CD4-positive, alpha-beta T cell treated with Interferon gamma for 1 hour (primary cell): ENCODE measurements at regions not wholly inside any gene's neighbourhood (a gene's known extent, or its start where the extent isn't known, plus 50 kb on each side); places are given as distances from the start of the nearest gene placed in this dataset.
"Not testable (repeated sequence)": the region's sequence is repeated elsewhere in the genome, so short reads cannot be mapped to it uniquely, and the experiment has no call there.

Source experiments
- DNase-seq: peaks from one replicate; pipeline ENCODE4 v3.0.0-alpha.2; 2020

DNA sequence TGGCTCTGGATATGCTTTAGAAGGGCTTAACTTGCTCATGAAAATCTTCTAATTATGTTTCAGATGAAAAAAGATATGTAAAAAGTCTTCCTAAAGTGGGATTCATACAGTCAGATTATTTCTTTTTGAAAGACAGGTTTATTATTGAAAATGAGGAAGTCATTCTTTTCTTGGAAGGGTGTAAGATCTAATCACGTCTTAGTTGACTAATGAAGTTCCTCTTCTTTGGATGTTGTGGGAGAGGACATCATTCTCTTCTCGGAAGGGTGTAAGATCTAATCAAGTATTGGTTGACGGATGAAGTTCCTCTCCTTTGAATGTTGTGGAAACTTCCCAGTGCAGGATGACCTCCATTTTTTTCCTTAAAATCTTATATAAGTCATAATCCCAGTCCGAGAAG lies 74.9 kb downstream of the ALG10 start:
- no peak for DNase-seq

DNA sequence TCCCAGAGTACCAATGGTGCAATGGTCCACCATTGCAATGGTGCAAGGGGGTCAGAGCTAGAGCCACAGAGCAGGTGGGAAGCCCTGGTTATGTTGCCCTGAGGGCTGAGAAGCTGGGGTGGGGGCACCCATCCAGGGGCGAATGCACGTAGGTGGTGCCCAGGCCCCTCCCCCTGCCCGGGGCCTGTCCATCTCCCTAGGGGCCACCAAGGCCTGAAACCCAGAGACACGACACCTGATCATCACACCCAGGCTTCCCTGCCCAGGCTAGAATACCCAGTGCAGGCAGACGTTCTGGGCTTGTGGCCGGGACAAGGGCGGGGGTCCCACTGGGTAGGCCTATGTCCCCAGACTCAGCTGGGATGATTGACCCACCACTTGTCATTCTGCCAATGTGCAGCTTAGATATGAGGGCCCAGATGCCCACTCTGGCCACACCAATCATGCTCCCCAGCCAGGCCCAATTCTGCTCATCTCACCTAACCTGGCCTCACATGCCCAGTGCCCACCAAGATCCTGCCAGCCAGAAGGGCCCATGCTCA lies 83.2 kb downstream of the ALG10 start:
- no peak for DNase-seq

DNA sequence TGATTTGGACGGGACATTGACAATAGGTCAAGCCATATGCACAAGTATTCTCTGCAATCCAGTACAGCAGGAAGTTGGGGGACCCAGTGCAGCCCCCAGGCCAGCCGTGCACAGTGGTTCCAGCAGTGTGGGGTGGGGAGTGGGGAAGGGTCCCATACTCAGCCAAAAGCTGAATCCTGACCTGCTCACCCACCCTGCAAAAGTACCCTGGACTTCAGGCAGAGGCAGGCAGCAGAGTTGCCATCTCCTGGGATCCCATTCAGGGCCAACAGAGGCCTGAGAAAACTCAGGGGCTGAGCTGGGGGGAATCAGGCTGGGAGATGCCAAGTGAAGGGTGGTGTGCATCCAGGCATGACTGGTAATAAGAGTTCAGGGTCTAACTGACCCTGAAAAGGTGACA lies 83.9 kb downstream of the ALG10 start:
- no peak for DNase-seq

DNA sequence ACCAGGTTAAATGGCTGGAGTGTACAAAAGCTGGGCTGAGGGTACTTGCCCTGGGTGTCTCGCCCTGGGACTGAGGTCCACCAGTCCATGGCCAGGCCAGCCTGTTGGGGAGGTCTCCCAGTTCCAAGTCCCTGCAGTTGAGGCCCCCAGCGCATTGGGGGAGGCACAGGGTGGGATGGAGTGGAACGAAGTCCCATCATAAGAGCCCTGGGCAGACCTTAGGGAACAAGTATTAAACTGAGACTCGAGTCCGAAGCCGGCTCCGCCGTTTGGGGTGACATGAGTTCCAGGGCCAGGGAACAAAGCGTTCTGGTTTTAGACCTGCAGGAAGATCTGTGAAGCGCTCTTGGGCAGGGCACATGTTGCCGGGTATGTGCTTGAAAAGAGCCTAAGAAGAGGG lies 84.7 kb downstream of the ALG10 start:
- DNase-seq, result no peak

DNA sequence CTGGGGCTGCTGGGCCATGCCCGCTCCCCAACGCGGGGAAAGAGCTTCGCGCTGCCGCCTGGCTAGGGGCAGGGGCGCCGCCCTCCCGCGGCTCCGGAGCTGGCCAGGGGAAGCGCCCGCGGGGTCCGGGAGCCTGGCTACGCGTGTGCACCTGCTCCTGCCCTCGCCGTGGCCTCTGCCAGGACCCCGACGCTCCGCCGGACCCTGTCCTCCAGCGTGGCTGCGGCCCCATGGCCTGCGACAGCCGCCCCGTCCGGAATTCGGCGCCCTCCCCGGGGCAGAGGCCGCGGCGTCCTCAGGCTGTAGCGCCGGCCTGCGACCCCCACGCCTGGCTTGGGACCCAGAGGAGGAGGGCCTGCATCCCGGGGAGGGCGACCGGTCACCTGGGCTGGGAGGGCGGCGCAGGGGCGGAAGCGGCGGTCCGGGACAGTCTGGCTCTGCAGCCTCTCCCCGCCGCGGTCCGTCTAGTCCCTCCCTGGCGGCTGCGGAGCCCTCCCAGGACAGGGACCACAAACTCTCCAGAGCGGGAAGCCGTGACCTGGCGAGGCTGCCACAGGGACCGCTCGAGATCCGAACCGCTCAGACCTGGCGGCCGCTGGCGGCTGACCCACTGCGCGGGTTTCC lies 85.6 kb downstream of the ALG10 start:
- DNase-seq, result no peak

DNA sequence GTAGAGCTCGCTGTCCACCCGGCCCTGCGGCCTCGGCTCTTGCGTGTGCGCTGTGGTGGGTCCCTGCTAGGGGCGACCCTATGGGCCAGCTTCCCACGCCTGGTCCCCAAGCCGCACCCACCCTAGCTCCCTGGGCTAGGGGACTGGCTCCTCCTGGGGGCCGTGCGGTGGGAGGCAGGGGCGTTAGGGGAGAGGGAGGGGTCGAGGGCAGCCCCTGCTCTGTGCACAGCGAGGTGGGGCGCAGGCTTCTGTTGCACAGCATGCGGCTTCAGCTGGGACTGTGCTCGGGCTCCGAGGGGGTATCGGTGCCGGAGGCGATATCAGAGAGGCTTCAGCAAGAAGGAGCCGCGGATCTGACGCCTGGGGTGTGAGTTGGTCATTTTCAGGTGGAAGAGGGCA lies 86.1 kb downstream of the ALG10 start:
- no peak for DNase-seq

DNA sequence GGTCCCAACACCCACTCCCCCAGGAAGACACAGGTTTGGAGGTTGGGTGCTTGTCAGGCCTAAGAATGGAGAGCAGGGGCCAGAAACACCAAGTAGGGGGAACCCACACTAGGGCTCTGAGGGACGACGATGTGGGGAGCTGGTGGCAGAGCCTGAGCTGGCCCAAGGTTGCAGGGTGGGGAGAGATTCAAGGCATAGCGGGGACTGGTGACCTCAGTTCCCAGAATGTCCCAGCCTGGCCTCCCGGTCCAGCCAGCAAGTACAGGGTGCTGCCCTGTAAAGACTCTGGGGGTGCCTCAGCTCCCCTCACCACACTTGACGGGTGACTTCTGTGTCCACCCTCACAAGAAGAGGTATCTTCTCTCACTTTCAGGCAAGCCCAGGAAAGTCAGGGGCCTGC lies 86.7 kb downstream of the ALG10 start:
- no peak for DNase-seq

DNA sequence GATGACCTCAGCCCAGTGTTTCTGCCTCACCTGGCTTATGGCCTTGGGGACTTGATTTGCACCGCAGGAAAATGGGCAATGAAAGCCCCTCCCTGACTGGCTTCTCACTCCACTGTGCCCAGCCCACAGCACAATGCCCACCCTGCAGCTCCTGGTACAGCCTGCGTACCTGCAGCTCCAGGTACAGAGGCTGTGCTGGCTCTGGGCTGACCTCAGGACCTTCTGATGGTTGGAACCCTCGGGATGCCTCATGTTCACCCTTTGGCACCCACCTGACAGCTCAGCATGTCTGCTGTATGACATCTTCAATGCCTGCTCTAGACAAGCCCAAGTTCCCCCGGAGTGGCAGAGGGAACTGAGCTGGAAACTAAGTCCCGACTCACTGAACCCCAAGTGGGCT lies 87.1 kb downstream of the ALG10 start:
- DNase-seq, result no peak

DNA sequence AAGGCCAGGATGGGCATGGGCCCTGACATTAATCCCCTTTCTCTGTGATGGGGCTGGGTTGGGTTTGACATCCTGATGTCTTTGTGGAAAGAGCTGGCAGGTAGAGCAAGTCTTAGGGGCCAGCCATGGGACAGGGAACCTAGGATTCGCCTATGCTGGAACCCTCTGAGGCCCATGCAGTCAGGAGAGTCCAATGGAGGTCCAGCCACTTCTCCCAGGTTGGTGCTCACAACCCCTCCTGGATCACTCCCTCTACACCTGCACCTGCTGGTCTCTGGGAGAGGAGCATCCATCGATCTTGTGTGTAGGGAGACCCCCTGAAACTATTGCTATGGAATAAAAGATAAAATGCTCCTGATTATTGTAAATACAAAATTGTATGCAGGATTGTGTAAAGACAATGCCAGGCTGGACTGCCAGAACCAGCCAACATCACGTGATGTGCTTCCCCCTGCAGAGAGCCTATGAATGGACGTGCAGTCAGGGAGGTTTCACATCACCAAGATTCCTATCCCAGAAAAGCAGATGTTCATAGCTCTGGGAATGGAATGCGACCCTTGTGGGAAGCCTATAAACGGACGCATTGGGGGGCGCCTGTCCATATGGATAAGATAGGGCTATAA lies 87.7 kb downstream of the ALG10 start:
- not testable (repeated sequence) for DNase-seq

DNA sequence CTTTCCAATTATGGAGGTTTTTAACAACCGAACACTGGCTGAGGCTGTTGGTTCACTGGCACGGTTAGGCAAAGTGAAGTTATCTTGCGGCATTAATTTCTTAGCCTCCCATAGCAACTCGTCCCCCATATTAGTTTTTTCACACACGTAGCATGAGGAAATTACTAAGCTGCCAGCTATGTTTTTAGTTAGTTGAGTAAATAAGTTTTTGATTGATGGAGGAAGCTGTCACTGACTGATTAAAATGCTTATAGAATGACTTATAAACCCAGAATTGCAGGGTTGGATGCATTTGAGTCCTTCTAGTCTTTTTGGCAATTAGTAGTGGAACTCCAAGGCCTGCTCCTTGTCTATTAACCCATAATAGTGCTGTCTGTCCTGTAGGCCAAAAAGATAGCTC lies 97.1 kb downstream of the ALG10 start:
- DNase-seq, result no peak

DNA sequence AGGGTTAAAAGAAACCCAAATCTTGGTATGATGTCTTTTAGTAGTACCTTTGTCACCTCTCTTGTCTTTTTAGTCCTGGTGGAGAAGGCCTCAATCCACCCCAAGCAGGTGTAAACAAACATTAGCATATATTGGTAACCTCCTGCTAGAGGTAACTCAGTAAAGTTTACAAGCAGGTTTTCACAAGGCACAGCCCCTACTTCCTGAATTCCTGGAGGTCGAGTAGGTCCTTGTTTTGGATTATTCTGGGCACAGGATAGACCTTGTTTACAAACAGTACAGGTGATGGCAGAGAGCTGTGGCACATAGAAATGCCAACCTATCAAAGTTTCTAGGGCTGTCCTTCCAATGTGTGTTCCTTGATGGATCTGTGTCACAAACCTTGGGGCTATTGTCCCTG lies 99.1 kb downstream of the ALG10 start:
- DNase-seq, result no peak

DNA sequence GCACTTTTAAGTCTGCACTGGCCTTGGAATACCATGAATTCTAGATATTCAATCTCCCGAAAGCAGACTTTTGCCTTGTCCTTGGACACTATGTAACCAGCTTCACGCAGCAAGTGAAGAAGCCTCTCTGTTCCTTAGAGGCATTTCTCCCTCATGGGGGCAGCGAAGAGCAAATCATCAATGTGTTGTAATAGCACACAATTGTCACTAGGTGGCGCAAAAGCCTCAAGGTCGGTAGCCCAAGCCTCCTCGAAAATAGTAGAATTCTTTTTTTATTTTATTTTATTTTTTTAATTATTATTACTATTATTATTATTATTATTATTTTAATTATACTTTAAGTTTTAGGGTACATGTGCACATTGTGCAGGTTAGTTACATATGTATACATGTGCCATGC lies 100.8 kb downstream of the ALG10 start:
- peak; percentile 34 for DNase-seq

DNA sequence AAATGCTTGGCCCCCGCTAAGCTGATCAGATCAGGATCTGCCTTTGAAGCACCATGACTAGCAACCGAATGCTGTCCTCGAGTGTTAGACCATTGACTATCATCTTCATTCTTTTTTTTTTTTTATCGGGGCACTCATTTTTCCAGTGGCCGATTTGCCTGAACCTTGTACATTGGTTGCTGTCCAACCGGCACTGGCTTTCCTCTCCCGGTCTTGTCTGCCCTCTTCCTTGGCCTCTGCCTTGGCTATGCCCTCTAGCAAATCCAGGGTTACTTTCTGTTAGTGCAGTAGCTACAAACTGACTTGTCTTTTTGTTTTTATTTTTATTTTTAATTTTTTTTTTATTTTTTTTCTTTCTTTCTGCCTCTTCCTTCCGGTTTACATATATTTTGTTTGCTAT lies 102.3 kb downstream of the ALG10 start:
- DNase-seq, result no peak

DNA sequence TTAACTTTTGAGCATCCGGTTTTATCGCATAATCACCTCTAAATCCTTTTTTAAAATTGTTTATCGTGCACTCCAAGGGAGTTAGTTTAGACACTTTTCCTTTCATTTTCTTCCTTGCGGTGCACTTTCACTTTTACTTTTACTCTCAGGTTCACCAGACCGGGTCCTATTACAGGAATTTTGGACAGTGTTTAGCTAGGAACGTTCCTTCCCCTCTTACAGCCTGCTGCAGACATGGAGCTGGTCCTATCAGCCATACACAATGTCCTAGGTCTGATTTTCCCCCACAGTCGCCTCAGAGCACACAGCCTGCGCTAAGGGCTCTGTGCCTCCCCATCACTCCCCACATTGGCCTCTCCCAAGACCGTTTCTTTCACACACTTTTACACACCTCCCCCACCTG lies 103.9 kb downstream of the ALG10 start:
- no peak for DNase-seq

DNA sequence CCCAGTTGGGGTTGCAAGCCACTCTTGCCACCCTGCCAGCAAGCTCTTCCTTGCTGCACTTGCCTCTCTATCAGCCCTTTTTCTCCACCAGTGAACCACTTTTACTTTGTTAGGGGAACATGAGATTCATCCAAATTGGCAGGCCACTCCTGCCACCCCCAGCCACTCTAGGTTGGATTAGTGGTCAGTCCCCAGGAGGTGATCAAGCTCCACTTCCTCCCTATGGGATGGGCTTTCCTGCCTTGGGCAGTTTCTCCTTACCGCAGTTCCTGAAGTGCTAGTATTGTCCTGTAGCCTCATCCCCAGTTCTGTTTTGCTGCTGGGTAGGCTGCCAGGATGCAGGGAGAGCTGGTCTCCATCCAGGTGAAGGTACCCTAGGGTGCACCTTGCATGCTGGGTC lies 104.5 kb downstream of the ALG10 start:
- no peak for DNase-seq

DNA sequence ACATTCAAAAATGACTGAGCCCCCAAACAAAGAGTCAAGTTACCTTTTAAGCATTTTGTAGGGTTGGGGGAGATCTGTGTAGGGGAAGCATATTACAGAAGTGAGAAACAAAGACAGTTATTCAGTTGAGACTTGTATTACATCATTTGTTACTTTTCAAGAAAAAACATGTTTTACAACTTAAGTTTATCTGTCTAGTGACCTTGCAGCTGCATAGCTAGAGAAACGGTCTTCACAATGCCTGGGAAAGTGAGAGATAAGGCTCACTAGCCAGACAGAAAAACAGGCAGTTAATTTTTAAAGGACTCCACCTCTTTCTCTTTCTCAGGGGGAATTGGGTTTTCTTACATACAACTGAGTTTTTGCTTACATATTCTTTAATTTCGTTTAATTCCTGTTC lies 105.1 kb downstream of the ALG10 start:
- DNase-seq, result not testable (repeated sequence)

DNA sequence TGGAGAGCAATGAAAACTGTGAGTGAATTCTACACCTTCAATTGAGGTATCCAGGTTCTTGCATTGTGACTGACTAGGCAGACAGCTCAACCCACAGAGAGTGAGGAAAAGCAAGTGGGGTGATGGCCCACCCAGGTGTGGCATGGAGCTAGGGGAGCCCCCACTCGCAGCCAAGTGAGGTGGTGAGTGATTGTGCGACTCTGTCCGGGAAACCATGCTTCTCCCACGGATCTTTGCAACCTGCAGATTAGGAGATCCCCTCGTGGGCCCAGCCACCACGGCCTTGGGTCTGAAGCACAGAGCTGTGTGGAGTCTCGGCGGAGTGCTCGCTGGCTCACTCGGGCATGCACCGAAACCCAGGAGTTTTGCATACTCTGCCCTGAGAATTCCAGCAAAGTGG lies 120.1 kb downstream of the ALG10 start:
- DNase-seq, result no peak

DNA sequence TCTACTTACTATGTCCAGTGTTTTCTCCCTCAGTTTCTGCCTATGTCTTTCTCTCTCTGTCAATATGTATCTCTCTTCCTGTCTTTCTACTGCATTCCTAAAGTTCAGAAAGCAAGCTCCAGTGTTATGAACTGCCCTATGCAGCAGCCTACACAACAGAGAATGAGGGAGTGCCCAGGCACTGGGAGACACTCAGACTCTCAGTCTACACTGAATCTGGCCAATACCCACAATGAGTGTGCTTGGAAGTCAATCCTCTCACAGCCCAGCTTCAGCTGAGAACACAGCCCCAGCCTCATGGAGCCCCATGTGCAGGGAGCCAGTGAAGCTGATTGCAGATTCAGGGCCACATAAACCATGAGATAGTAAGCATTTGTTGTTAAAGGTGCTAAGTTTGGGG lies 128.7 kb downstream of the ALG10 start:
- DNase-seq, result no peak

DNA sequence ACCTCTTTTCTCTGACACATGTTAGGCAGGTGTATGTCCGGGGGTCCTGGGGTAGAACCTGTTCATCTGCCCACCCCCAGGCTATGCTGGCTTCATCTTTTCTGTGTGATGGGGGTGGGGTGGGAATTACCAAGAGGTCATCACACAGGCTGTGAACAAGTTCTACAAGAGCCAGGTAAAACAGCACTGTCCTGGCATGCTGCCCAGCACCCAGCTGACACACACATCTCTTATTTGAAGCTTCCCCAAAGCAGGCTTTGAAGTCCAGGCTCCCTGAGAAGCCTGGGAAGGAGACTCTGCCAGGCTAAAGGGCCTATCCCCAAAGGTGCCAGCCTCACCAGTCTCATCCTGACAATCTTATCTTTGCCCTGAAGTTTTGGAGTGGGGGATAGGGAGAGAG lies 141.1 kb downstream of the ALG10 start:
- no peak for DNase-seq

DNA sequence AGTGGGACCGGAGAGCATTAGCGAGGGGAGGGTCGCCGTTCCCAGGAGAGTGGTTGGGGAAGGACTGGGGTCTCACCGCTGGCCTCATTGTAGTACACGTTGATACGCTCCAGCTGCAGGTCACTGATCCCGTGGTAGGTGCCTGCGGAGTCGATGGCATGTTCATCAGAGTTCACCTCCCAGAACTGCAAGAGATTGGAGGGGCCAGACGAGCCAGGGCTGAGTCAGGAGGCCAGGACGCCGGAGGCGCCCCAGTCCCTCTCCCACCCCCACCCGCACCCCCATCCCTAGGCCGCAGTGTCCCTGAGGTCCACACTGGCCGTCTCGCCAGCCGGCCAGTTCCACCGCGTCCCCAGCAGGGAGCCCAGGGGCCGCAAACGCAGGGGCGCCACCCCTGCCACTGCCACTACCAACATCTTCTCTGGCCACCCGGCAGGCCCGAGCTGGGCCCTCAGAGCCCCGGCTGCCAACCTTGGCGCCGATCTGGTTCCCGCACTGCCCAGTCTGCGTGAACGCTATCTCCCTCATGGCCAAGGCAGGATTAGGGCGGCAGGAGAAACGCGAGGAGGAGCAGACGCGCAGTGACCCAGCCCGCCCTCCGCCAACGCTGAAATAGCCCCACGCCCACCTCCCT lies 144.2 kb downstream of the ALG10 start:
- DNase-seq, result no peak

DNA sequence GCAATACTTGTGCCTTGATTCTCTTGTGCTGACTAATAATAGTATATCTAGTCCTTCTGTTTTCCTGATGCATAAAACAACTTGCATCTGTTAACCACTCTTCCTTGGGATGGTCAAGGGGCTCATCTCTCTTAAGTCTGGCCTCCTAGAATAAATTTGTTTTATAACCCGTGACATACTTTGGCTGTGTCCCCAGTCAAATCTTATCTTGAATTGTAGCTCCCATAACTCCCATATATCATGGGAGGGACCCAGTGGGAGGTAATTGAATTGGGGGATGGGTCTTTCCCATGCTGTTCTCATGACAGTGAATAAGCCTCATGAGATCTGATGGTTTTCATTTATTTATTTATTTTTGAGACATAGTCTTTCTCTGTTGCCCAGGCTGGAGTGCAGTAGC lies 146.2 kb downstream of the ALG10 start:
- DNase-seq, result not testable (repeated sequence)

DNA sequence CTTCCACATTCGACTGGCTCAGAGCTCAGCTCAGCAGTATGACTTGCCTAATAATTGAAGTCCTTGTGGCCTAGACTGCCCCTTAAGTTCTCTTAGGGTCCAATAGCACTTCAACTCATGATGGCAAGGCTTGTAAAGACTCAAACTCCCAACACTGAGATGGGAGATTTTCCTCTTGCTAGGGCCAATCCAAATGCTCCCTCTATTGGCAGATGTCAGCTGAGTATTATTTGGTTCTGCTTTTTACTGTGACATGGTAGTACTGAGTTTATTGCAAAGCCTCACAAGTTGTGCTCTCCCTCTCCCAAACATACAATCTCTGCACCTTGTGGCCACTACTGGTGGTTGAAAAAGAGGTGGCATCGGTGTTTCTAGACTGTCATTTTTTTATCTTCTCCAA lies 164.2 kb downstream of the ALG10 start:
- DNase-seq, result no peak

DNA sequence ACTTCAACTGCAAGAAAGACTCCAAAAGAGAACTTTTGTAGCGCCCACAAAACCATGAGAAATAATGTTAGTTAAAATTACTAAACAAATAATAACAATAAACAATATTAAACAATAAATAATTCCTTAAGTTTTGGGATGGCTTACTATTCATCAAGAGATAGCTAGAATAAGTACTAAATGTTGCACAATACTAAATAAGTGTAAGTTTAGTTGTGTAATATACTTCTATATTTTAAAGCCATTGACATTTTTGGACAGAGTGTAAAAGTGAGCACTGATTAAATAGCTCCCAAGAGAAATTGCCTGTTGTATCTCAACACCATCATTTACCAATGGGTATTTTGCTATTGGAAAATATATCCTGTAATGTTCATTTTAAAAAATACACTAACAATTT lies 166.7 kb downstream of the ALG10 start:
- no peak for DNase-seq

DNA sequence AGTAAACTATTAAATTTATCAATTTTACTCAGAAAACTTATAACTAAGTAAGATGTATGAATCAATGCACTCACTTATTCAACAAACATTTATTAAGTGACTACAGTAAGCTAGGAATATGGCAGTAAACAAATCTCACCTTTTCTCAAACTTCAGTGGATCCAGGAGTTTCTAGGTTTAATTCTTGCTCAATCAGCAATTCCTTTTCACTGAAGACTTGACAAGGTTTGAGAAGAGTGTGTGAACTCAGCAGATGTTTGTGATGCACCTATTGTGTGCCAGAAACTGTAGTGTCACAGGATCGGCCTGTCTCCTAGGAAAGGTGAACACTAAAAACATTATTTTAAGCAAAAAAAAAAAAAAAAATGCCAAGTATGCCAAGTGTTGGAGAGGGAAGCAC lies 167.8 kb downstream of the ALG10 start:
- no peak for DNase-seq

DNA sequence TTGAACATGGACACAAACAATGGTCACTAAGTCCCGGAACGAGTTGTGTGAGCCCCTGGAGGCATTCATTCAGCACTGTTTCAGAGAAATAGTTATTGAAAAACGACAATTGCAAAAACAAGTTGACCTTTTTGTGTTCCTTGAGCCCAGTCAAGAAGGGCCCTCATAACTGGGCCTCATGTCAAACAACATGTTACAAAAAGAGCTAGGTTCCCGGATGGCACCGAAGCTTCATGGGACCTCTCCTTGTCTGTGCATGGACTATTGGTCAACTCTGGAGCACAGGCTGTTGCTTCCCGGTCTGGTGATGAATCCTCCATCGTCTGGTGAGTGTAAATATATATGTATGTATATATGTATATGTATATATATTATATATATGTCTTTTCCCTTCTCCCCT lies 176.6 kb downstream of the ALG10 start:
- no peak for DNase-seq
